IMR-90 (cell line): ENCODE measurements at regions not wholly inside any gene's neighbourhood (a gene's known extent, or its start where the extent isn't known, plus 50 kb on each side); places are given as distances from the start of the nearest gene placed in this dataset.

Experiments used
- ATAC-seq: fragments of 200-7000 bp; cut with Tn5 transposase; 2 replicates; pipeline ENCODE4 v1.9.1; 2020; ENCODE audit warnings: low read depth, mild to moderate bottlenecking, moderate library complexity
- BruUV-seq: library from RNA; stranded (reverse); fragments of 400-500 nt; replicated peaks from 2 replicates; lab custom pipeline; 2021; lab: Mats Ljungman, UMichigan
- CTCF ChIA-PET: fragments of 300-600 bp; formaldehyde crosslinking; extraction: SDS; loops from one replicate; lab custom pipeline; 2021; ENCODE audit warnings: antibody characterized with exemption; lab: Yijun Ruan, JAX
- POLR2A ChIA-PET: fragments of 300-600 bp; sonication (Branson Sonifier 250); formaldehyde crosslinking; loops from one replicate; lab custom pipeline; 2022; ENCODE audit warnings: antibody characterized with exemption; ENCODE audit not compliant: unreplicated experiment; lab: Charles Lee
- DNase-seq: peaks from one replicate; pipeline ENCODE4 v3.0.0; 2013
- H2AFZ ChIP-seq: replicated peaks from 2 replicates; pipeline ENCODE3; 2013; ENCODE audit warnings: low read length, mild to moderate bottlenecking; ENCODE audit not compliant: poor library complexity
- H2AK5ac ChIP-seq: 2 replicates; pipeline ENCODE4 v1.6.1; 2013; ENCODE audit warnings: low read depth, low read length, inconsistent platforms
- H2AK9ac ChIP-seq: replicated peaks from 2 replicates; pipeline ENCODE3; 2013; ENCODE audit warnings: mild to moderate bottlenecking, low read depth, low read length, moderate library complexity; ENCODE audit not compliant: poor library complexity
- H2BK120ac ChIP-seq: 2 replicates; pipeline ENCODE4 v1.6.1; 2013; ENCODE audit warnings: low read depth, low read length, inconsistent platforms
- H2BK15ac ChIP-seq: 3 replicates; pipeline ENCODE4 v1.6.1; 2013; ENCODE audit warnings: low read depth, low read length, inconsistent platforms
- H2BK20ac ChIP-seq: 2 replicates; pipeline ENCODE4 v1.6.1; 2013; ENCODE audit warnings: low read depth, mild to moderate bottlenecking, inconsistent platforms, low read length, moderate library complexity
- H2BK5ac ChIP-seq: 2 replicates; pipeline ENCODE4 v1.6.1; 2013; ENCODE audit warnings: mild to moderate bottlenecking, low read depth, low read length, inconsistent platforms; ENCODE audit not compliant: poor library complexity, severe bottlenecking
- H3K14ac ChIP-seq: replicated peaks from 2 replicates; pipeline ENCODE4 v1.6.1; 2013; ENCODE audit warnings: low read depth, low read length, inconsistent platforms
- H3K18ac ChIP-seq: 2 replicates; pipeline ENCODE4 v1.6.1; 2013; ENCODE audit warnings: low read depth, low read length, control low read depth
- H3K23ac ChIP-seq: 2 replicates; pipeline ENCODE4 v1.6.1; 2013; ENCODE audit warnings: low read depth, low read length, inconsistent platforms
- H3K27ac ChIP-seq: 2 replicates; pipeline ENCODE4 v1.5.1; 2013; ENCODE audit warnings: mild to moderate bottlenecking, control low read depth, low read length; ENCODE audit not compliant: insufficient read depth
- H3K27me3 ChIP-seq: 2 replicates; pipeline ENCODE4 v1.6.1; 2013; ENCODE audit warnings: low read length; ENCODE audit not compliant: control insufficient read depth, insufficient read depth
- H3K36me3 ChIP-seq: 2 replicates; pipeline ENCODE4 v1.6.1; 2013; ENCODE audit warnings: low read length, mixed read lengths; ENCODE audit not compliant: control insufficient read depth, insufficient read depth
- H3K4ac ChIP-seq: 2 replicates; pipeline ENCODE4 v1.6.1; 2013; ENCODE audit warnings: low read depth, low read length, inconsistent platforms
- H3K4me1 ChIP-seq: 2 replicates; pipeline ENCODE4 v1.6.1; 2013; ENCODE audit warnings: low read length, mixed read lengths; ENCODE audit not compliant: control insufficient read depth, insufficient read depth
- H3K4me2 ChIP-seq: 2 replicates; pipeline ENCODE4 v1.6.1; 2013; ENCODE audit warnings: low read depth, mild to moderate bottlenecking, control low read depth, low read length, moderate library complexity
- H3K4me3 ChIP-seq: 2 replicates; pipeline ENCODE4 v1.5.1; 2013; ENCODE audit warnings: low read depth, mild to moderate bottlenecking, control low read depth, low read length, moderate library complexity; ENCODE audit not compliant: insufficient read depth
- H3K56ac ChIP-seq: 2 replicates; pipeline ENCODE4 v1.6.1; 2013; ENCODE audit warnings: low read length, inconsistent platforms; ENCODE audit not compliant: insufficient read depth; ENCODE audit errors: extremely low read depth
- H3K79me1 ChIP-seq, 2 experiments: 2 replicates each; pipeline ENCODE4 v1.6.1; 2013; ENCODE audit warnings: low read length in 2 of 2, inconsistent platforms in 1 of 2, low read depth in 1 of 2
- H3K9ac ChIP-seq: 2 replicates; pipeline ENCODE4 v1.6.1; 2013; ENCODE audit warnings: low read depth, low read length, control low read depth
- H3K9me1 ChIP-seq: 2 replicates; pipeline ENCODE4 v1.6.1; 2013; ENCODE audit warnings: low read length, inconsistent platforms; ENCODE audit not compliant: insufficient read depth
- H3K9me3 ChIP-seq: 2 replicates; pipeline ENCODE4 v1.6.1; 2013; ENCODE audit warnings: low read length; ENCODE audit not compliant: control insufficient read depth, insufficient read depth
- H4K20me1 ChIP-seq: 2 replicates; pipeline ENCODE4 v1.6.1; 2013; ENCODE audit warnings: low read length, inconsistent platforms; ENCODE audit not compliant: insufficient read depth
- H4K5ac ChIP-seq: 2 replicates; pipeline ENCODE4 v1.6.1; 2013; ENCODE audit warnings: mild to moderate bottlenecking, low read depth, low read length, control low read depth
- H4K8ac ChIP-seq, 2 experiments: 2 replicates each; pipeline ENCODE4 v1.6.1; 2013; ENCODE audit warnings: low read depth in 2 of 2, low read length in 2 of 2, control low read depth in 1 of 2, inconsistent platforms in 1 of 2
- H4K91ac ChIP-seq: 2 replicates; pipeline ENCODE4 v1.6.1; 2013; ENCODE audit warnings: low read depth, low read length, inconsistent platforms; ENCODE audit not compliant: insufficient read depth
- BHLHE40 ChIP-seq: fragments of 150-350 bp; IDR thresholded peaks from 2 replicates; pipeline ENCODE4 v1.6.1; 2016; ENCODE audit warnings: mild to moderate bottlenecking, low read depth, low read length
- NFE2L2 ChIP-seq: fragments of 150-350 bp; IDR thresholded peaks from 2 replicates; pipeline ENCODE4 v1.6.1; 2016; ENCODE audit warnings: low read depth, mild to moderate bottlenecking, low read length
- RCOR1 ChIP-seq: IDR thresholded peaks from 2 replicates; pipeline ENCODE4 v1.6.1; 2012; ENCODE audit warnings: mild to moderate bottlenecking, low read length, improper control_type of control experiment; ENCODE audit not compliant: insufficient replicate concordance
- WGBS, 2 experiments: methylation state at CpG; one replicate each; pipeline versions ENCODE4 v1.1.5 to v1.1.7; 2013; ENCODE audit warnings: missing lambda C conversion rate in 2 of 2; ENCODE audit not compliant: insufficient read length in 1 of 2; ENCODE audit errors: extremely low coverage in 2 of 2; 5-methylcytosine and 5-hydroxymethylcytosine counted together
- dilution Hi-C: fragments of 300-500 bp; cut with HindIII; formaldehyde crosslinking; loops from one replicate; pipeline ENCODE4 v1.14.3; 2018; ENCODE audit warnings: low sequenced_read_pairs; ENCODE audit not compliant: unreplicated experiment
- in situ Hi-C: fragments of 300-500 bp; cut with MboI; formaldehyde crosslinking; loops from 3 replicates; pipeline ENCODE4 v1.14.3; 2019; ENCODE audit warnings: low sequenced_read_pairs, inconsistent platforms, mixed read lengths
- intact Hi-C: fragments of 100-400 bp; cut with micrococcal nuclease; formaldehyde crosslinking; loops from 2 replicates; pipeline ENCODE4 v1.10.0; 2022

DNA sequence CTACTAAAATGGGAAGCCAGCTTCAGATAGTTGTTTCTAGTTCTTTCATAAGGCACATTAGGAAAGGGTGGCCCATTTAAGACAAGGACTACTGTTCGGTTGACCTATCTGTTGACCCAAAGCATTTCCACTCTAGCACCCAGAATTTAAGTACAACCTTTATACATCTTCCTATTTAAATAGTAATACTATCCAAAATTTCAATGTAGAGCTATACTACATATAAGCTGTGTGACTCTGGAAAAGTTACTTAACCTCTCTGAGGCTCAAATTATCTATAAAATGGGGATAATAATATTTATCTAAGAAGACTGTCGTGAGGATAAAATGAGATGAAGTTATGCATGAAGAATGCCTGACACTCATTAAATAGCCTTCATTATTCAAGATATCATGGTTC lies 82.0 kb upstream of the TMEM164 start:
- no CpG with 5 or more reads among the region's 2 CpGs for WGBS, 2 experiments
- Histone ChIP-seq H3K36me3 (no peaks in the 10 kb centered on the region), H2AFZ (no peak overlapping the region), H2AK9ac (no peak overlapping the region), H3K27me3 (peaks cover 18% of the 10 kb centered on the region), H3K4me1 (no peaks in the 10 kb centered on the region), H4K91ac (no peak overlapping the region), H3K56ac (no peak overlapping the region), H3K27ac (no peak overlapping the region), H2AK5ac (no peak overlapping the region), H3K9ac (no peak overlapping the region), H2BK20ac (no peak overlapping the region), H3K23ac (no peak overlapping the region), H3K4ac (no peak overlapping the region), H3K18ac (no peak overlapping the region), H4K5ac (no peak overlapping the region), H2BK15ac (no peak overlapping the region), H4K8ac (no peak overlapping the region), H2BK120ac (no peak overlapping the region), H2BK5ac (no peak overlapping the region), H4K20me1 (no peaks in the 10 kb centered on the region), H3K79me1 (no peaks in the 10 kb centered on the region), H3K9me1 (no peaks in the 10 kb centered on the region), H3K4me3 (no peak overlapping the region), H3K4me2 (no peak overlapping the region), H3K9me3 (no peaks in the 10 kb centered on the region), H3K14ac (no peak overlapping the region)
- POLR2A ChIA-PET: no interaction called here
- intact Hi-C loops (no loop called here), dilution Hi-C loops (no loop called here), in situ Hi-C loops (loop anchor here (25.0 kb wide), 1 partner anchor 491 kb away; no protein-coding TSS in a partner anchor)
- no TSS peak for BruUV-seq
- no peak for TF ChIP-seq NFE2L2
- TF ChIP-seq BHLHE40: no peak
- TF ChIP-seq RCOR1: no peak
- no peak for DNase-seq
- no peak for ATAC-seq
- CTCF ChIA-PET: no interaction called here
